ENCODE measurements at regions not wholly inside any gene's neighbourhood (a gene's known extent, or its start where the extent isn't known, plus 50 kb on each side); places are given as distances from the start of the nearest gene placed in this dataset.

- H3K4me3 ChIP-seq (ENCODE audit: low read length) = no peak overlapping the region
- no peaks in the 10 kb centered on the region for H3K79me2 ChIP-seq (ENCODE audit: low read length)
- no peak overlapping the region for H2AFZ ChIP-seq (ENCODE audit: low read depth, low read length)
- no peaks in the 10 kb centered on the region for H3K9me3 ChIP-seq (ENCODE audit: insufficient read depth, low read length)
- H3K9ac ChIP-seq (ENCODE audit: low read length) = no peak overlapping the region
- TF ChIP-seq EZH2phosphoT487 (IDR thresholded peaks at IDR 0.05; ENCODE audit: low read depth) (no peak), CTCF (IDR thresholded peaks at IDR 0.05; ENCODE audit: low read depth, low read length) (no peak)
- H3K4me2 ChIP-seq (ENCODE audit: low read length) = no peak overlapping the region
- H3K27me3 ChIP-seq (ENCODE audit: low read depth, low read length) = 0 out of 2 replicates have a peak, but pooled peaks cover 5% of the 10 kb centered on the region
- no peaks in the 10 kb centered on the region for H3K36me3 ChIP-seq (replicated peaks; ENCODE audit: low read depth, low read length)
- no peaks in the 10 kb centered on the region for H4K20me1 ChIP-seq (ENCODE audit: insufficient read depth, low read length)
- H3K4me1 ChIP-seq (ENCODE audit: low read length) = no peaks in the 10 kb centered on the region
- H3K27ac ChIP-seq (ENCODE audit: low read length) = no peak overlapping the region
These were observed 158.9 kb downstream of the CEMIP2 start for GRCh38 chr9:71609448-71609830.

GRCh38 chr9:71608825-71609447 is 159.4 kb downstream of the CEMIP2 start:
- H3K36me3 ChIP-seq (replicated peaks; ENCODE audit: low read depth, low read length) = no peaks in the 10 kb centered on the region
- no peak overlapping the region for H3K4me3 ChIP-seq (ENCODE audit: low read length)
- no peak overlapping the region for H3K4me2 ChIP-seq (ENCODE audit: low read length)
- no peak overlapping the region for H3K27ac ChIP-seq (ENCODE audit: low read length)
- no peaks in the 10 kb centered on the region for H4K20me1 ChIP-seq (ENCODE audit: insufficient read depth, low read length)
- 0 out of 2 replicates have a peak, but pooled peaks cover 5% of the 10 kb centered on the region for H3K27me3 ChIP-seq (ENCODE audit: low read depth, low read length)
- H2AFZ ChIP-seq (ENCODE audit: low read depth, low read length) = no peak overlapping the region
- H3K9me3 ChIP-seq (ENCODE audit: insufficient read depth, low read length) = no peaks in the 10 kb centered on the region
- no peak overlapping the region for H3K9ac ChIP-seq (ENCODE audit: low read length)
- no peak for TF ChIP-seq EZH2phosphoT487 (IDR thresholded peaks at IDR 0.05; ENCODE audit: low read depth)
- TF ChIP-seq CTCF (IDR thresholded peaks at IDR 0.05; ENCODE audit: low read depth, low read length) = no peak
- H3K79me2 ChIP-seq (ENCODE audit: low read length) = no peaks in the 10 kb centered on the region
- H3K4me1 ChIP-seq (ENCODE audit: low read length) = no peaks in the 10 kb centered on the region

- no peak for TF ChIP-seq EZH2phosphoT487 (IDR thresholded peaks at IDR 0.05; ENCODE audit: low read depth)
- no peak for TF ChIP-seq CTCF (IDR thresholded peaks at IDR 0.05; ENCODE audit: low read depth, low read length)
- Histone ChIP-seq H3K36me3 (replicated peaks; ENCODE audit: low read depth, low read length) (no peaks in the 10 kb centered on the region), H3K79me2 (ENCODE audit: low read length) (no peaks in the 10 kb centered on the region), H3K4me2 (ENCODE audit: low read length) (no peak overlapping the region), H2AFZ (ENCODE audit: low read depth, low read length) (no peak overlapping the region), H3K9me3 (ENCODE audit: insufficient read depth, low read length) (no peaks in the 10 kb centered on the region), H4K20me1 (ENCODE audit: insufficient read depth, low read length) (no peaks in the 10 kb centered on the region), H3K27me3 (ENCODE audit: low read depth, low read length) (0 out of 2 replicates have a peak, but pooled peaks cover 5% of the 10 kb centered on the region), H3K4me1 (ENCODE audit: low read length) (no peaks in the 10 kb centered on the region), H3K27ac (ENCODE audit: low read length) (no peak overlapping the region), H3K4me3 (ENCODE audit: low read length) (no peak overlapping the region), H3K9ac (ENCODE audit: low read length) (no peak overlapping the region)
These were observed 160.3 kb downstream of the CEMIP2 start for GRCh38 chr9:71608021-71608420.

- Histone ChIP-seq H3K9me3 (ENCODE audit: insufficient read depth, low read length) (no peaks in the 10 kb centered on the region), H3K4me1 (ENCODE audit: low read length) (no peaks in the 10 kb centered on the region), H2AFZ (ENCODE audit: low read depth, low read length) (no peak overlapping the region), H3K27ac (ENCODE audit: low read length) (no peak overlapping the region), H3K9ac (ENCODE audit: low read length) (no peak overlapping the region), H3K79me2 (ENCODE audit: low read length) (no peaks in the 10 kb centered on the region), H3K4me2 (ENCODE audit: low read length) (no peak overlapping the region), H3K27me3 (ENCODE audit: low read depth, low read length) (0 out of 2 replicates have a peak, but pooled peaks cover 5% of the 10 kb centered on the region), H3K36me3 (replicated peaks; ENCODE audit: low read depth, low read length) (no peaks in the 10 kb centered on the region), H4K20me1 (ENCODE audit: insufficient read depth, low read length) (no peaks in the 10 kb centered on the region), H3K4me3 (ENCODE audit: low read length) (no peak overlapping the region)
- TF ChIP-seq CTCF (IDR thresholded peaks at IDR 0.05; ENCODE audit: low read depth, low read length) = no peak
- TF ChIP-seq EZH2phosphoT487 (IDR thresholded peaks at IDR 0.05; ENCODE audit: low read depth) = no peak
These were observed 160.8 kb downstream of the CEMIP2 start for GRCh38 chr9:71607461-71607881.

All from OCI-LY3 (cell line).